HCT116 (cell line): ENCODE measurements at regions not wholly inside any gene's neighbourhood (a gene's known extent, or its start where the extent isn't known, plus 50 kb on each side); places are given as distances from the start of the nearest gene placed in this dataset.

Experiments used
- ATAC-seq: fragments of 200-7000 bp; cut with Tn5 transposase; 2 replicates; pipeline ENCODE4 v1.9.1; 2020; ENCODE audit warnings: mild to moderate bottlenecking, moderate library complexity
- BruUV-seq: library from RNA; stranded (reverse); fragments of 400-500 nt; replicated peaks from 2 replicates; lab custom pipeline; 2021; lab: Mats Ljungman, UMichigan
- CTCF ChIA-PET: fragments of 300-600 bp; sonication (Branson Sonifier 250); formaldehyde crosslinking; loops from one replicate; lab custom pipeline; 2021; ENCODE audit warnings: antibody characterized with exemption; lab: Charles Lee
- POLR2A ChIA-PET: fragments of 300-600, 350-600 bp; sonication (Branson Sonifier 250); formaldehyde crosslinking; loops from one replicate; lab custom pipeline; 2021; ENCODE audit warnings: antibody characterized with exemption; lab: Charles Lee
- RAD21 ChIA-PET, 2 experiments: fragments of 300-600 bp; sonication (Branson Sonifier 250); formaldehyde crosslinking; loops; one replicate each; lab custom pipeline; 2023; ENCODE audit warnings: low total read pairs in 2 of 2; ENCODE audit not compliant: uncharacterized antibody in 2 of 2, unreplicated experiment in 2 of 2, low non-redundant PET in 1 of 2; lab: Charles Lee
- DNase-seq: peaks from one replicate; pipeline ENCODE4 v3.0.0-alpha.2; 2010; ENCODE audit warnings: low read depth, low spot score
- H2AFZ ChIP-seq: fragments of 200-600 bp; shearing (Covaris generic), sonication (generic); 2 replicates; pipeline ENCODE4 v1.6.1; 2017; ENCODE audit warnings: low read depth, mixed run types, mixed read lengths, antibody characterized with exemption, low read length; ENCODE audit not compliant: poor library complexity, severe bottlenecking
- H3K27ac ChIP-seq: 2 replicates; pipeline ENCODE4 v1.5.1; 2012; ENCODE audit warnings: low read depth, low read length
- H3K27me3 ChIP-seq: fragments of 200-600 bp; sonication (generic); 2 replicates; pipeline ENCODE4 v1.6.1; 2016; ENCODE audit warnings: mixed run types, low read length, mixed read lengths; ENCODE audit not compliant: insufficient read depth
- H3K36me3 ChIP-seq, 2 experiments: fragments of 200-500 bp in 1 of 2; fragments of 200-600 bp in 1 of 2; sonication (Bioruptor generic) in 1 of 2; sonication (generic) in 1 of 2; 2 replicates each; pipeline versions ENCODE4 v1.5.1 to v1.6.1; 2014 to 2016; ENCODE audit warnings: low read length in 2 of 2, inconsistent platforms in 1 of 2, mixed read lengths in 1 of 2, mixed run types in 1 of 2; ENCODE audit not compliant: insufficient read depth in 2 of 2, control insufficient read depth in 1 of 2
- H3K4me1 ChIP-seq, 2 experiments: fragments of 200-600 bp in 1 of 2; sonication (generic) in 1 of 2; 2 replicates each; pipeline versions ENCODE4 v1.5.1 to v1.6.1; 2012 to 2017; ENCODE audit warnings: low read length in 2 of 2, inconsistent platforms in 1 of 2, mild to moderate bottlenecking in 1 of 2, mixed read lengths in 1 of 2, mixed run types in 1 of 2, moderate library complexity in 1 of 2; ENCODE audit not compliant: insufficient read depth in 2 of 2, control insufficient read depth in 1 of 2
- H3K4me2 ChIP-seq: fragments of 200-600 bp; sonication (generic); 2 replicates; pipeline ENCODE4 v1.6.1; 2017; ENCODE audit warnings: mixed run types, low read length, mixed read lengths
- H3K4me3 ChIP-seq, 2 experiments: fragments of 200-600 bp in 1 of 2; sonication (generic) in 1 of 2; replicated peaks in 1 of 2; 2 replicates each; pipeline ENCODE4 v1.5.1; 2011 to 2016; ENCODE audit warnings: low read length in 2 of 2, control low read depth in 1 of 2, low read depth in 1 of 2, mild to moderate bottlenecking in 1 of 2, mixed read lengths in 1 of 2, mixed run types in 1 of 2
- H3K79me2 ChIP-seq: fragments of 200-600 bp; sonication (generic); 2 replicates; pipeline ENCODE4 v1.6.1; 2017; ENCODE audit warnings: mild to moderate bottlenecking, mixed run types, low read length, moderate library complexity, mixed read lengths; ENCODE audit not compliant: insufficient read depth
- H3K9ac ChIP-seq: fragments of 200-600 bp; sonication (generic); 2 replicates; pipeline ENCODE4 v1.6.1; 2016; ENCODE audit warnings: low read length, mixed read lengths
- H3K9me2 ChIP-seq: fragments of 200-600 bp; sonication (generic), shearing (Covaris generic); 2 replicates; pipeline ENCODE4 v1.6.1; 2017; ENCODE audit warnings: mixed run types, mild to moderate bottlenecking, moderate library complexity; ENCODE audit not compliant: insufficient read depth
- H3K9me3 ChIP-seq, 2 experiments: fragments of 200-500 bp in 1 of 2; fragments of 200-600 bp in 1 of 2; sonication (Bioruptor generic) in 1 of 2; sonication (generic) in 1 of 2; 2 replicates each; pipeline ENCODE4 v1.6.1; 2014 to 2017; ENCODE audit warnings: low read length in 2 of 2, mixed read lengths in 2 of 2, inconsistent platforms in 1 of 2, low read depth in 1 of 2, mild to moderate bottlenecking in 1 of 2, mixed run types in 1 of 2, moderate library complexity in 1 of 2; ENCODE audit not compliant: control insufficient read depth in 1 of 2, insufficient read depth in 1 of 2
- H4K20me1 ChIP-seq: fragments of 200-600 bp; sonication (generic), shearing (Covaris generic); 2 replicates; pipeline ENCODE4 v1.6.1; 2017; ENCODE audit warnings: mixed run types, mild to moderate bottlenecking, moderate library complexity; ENCODE audit not compliant: insufficient read depth
- ELF1 ChIP-seq: IDR thresholded peaks from 2 replicates; pipeline ENCODE4 v1.6.1; 2012; ENCODE audit warnings: low read depth, borderline replicate concordance
- JUND ChIP-seq: IDR thresholded peaks from 2 replicates; pipeline ENCODE4 v1.6.1; 2012
- SIN3A ChIP-seq: IDR thresholded peaks from 2 replicates; pipeline ENCODE4 v1.6.1; 2012; ENCODE audit warnings: low read depth
- ZFX ChIP-seq: fragments of 450-650 bp; IDR thresholded peaks from 2 replicates; pipeline ENCODE4 v1.6.1; 2017
- intact Hi-C: fragments of 100-400 bp; cut with micrococcal nuclease; formaldehyde crosslinking; loops from 2 replicates; pipeline ENCODE4 v1.10.0; 2022
- TF ChIP-seq, protein P1 (sequence below), 3 experiments: fragments of 200-600 bp in 1 of 3; sonication (generic) in 1 of 3; IDR thresholded peaks in 2 of 3; conservative IDR thresholded peaks in 1 of 3; 2 replicates each; pipeline ENCODE4 v1.5.1; 2012 to 2017; ENCODE audit warnings: low read depth in 2 of 3, low read length in 2 of 3, antibody characterized with exemption in 1 of 3, borderline replicate concordance in 1 of 3, control low read depth in 1 of 3, mild to moderate bottlenecking in 1 of 3, mixed read lengths in 1 of 3, mixed run types in 1 of 3, moderate library complexity in 1 of 3; ENCODE audit not compliant: insufficient read depth in 1 of 3

DNA sequence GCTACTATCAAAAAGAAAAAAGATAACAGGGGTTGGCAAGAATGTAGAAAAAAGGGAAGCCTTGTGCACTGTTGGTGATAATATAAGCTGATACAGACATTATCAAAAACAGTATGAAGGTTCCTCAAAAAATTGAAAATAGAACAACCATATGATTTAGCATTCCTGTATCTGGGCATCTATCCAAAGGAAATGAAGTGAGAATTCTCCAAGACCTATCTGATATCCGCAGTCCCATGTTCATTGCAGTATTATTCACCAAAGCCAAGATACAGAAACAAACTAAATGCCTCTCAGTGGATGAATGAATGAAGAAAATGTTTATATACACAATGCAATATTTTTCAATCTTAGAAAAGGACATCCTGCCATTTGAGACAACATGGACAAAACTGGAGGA, 1943.3 kb downstream of the MAT2B start:
- BruUV-seq: no TSS peak
- peaks cover 3 to 6% of the 10 kb centered on the region in 2 experiments; a peak in 2 of 4 replicates for H3K9me3 ChIP-seq

DNA sequence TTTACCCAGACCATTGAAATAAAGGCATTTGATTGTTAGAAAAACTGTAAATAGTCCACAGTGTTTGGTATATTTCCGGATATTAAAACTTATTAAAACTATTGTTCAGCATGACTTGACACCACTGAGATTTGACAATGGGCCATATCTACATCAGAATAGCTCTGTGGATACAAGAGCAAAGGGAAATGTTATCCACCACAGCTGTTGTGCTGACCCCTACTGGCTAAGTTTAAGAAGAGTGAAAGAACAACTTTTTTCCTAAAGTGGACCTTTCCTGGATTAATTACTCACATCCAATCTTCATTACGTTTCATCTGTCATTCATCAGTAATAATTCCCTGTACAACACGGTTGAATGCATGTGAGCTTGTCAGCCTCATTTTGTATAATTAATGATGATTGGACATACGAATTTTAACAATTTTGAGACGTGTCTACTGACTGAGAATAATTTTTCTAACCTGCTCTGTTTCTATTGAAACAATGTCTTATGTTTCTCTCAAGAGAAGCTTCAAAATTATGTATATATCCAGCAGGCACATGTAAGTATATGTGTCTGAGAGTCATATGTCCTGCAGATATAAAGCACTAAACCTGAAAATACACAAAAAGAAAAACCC, 1952.6 kb downstream of the MAT2B start:
- TF ChIP-seq, protein P1, sequence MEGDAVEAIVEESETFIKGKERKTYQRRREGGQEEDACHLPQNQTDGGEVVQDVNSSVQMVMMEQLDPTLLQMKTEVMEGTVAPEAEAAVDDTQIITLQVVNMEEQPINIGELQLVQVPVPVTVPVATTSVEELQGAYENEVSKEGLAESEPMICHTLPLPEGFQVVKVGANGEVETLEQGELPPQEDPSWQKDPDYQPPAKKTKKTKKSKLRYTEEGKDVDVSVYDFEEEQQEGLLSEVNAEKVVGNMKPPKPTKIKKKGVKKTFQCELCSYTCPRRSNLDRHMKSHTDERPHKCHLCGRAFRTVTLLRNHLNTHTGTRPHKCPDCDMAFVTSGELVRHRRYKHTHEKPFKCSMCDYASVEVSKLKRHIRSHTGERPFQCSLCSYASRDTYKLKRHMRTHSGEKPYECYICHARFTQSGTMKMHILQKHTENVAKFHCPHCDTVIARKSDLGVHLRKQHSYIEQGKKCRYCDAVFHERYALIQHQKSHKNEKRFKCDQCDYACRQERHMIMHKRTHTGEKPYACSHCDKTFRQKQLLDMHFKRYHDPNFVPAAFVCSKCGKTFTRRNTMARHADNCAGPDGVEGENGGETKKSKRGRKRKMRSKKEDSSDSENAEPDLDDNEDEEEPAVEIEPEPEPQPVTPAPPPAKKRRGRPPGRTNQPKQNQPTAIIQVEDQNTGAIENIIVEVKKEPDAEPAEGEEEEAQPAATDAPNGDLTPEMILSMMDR (IDR thresholded peaks at IDR 0.05 in 2 of 3, conservative IDR thresholded peaks at IDR 0.05 in 1 of 3; ENCODE audit: borderline replicate concordance in 1 of 3, insufficient read depth in 1 of 3, low read depth in 2 of 3, low read length in 2 of 3): peak in 1 of 3 experiments; percentile 14; a peak in 2 of 6 replicates
- no peak for TF ChIP-seq SIN3A
- Histone ChIP-seq H3K36me3 (no peaks in the 10 kb centered on the region), H3K4me2 (no peak overlapping the region), H2AFZ (no peak overlapping the region), H4K20me1 (no peaks in the 10 kb centered on the region), H3K9me3 (peaks cover 3 to 4% of the 10 kb centered on the region in 2 experiments; a peak in 3 of 4 replicates), H3K79me2 (no peaks in the 10 kb centered on the region), H3K9me2 (no peaks in the 10 kb centered on the region), H3K4me3 (no peak overlapping the region), H3K4me1 (no peaks in the 10 kb centered on the region), H3K27me3 (no peaks in the 10 kb centered on the region), H3K27ac (no peak overlapping the region), H3K9ac (no peak overlapping the region)
- intact Hi-C loops: no loop called here
- CTCF ChIA-PET: no interaction called here
- no peak for DNase-seq
- no TSS peak for BruUV-seq
- POLR2A ChIA-PET: no interaction called here
- no peak for ATAC-seq
- RAD21 ChIA-PET: no interaction called here

More for the DNA sequence above, 1943.3 kb downstream of the MAT2B start:
- no peaks in the 10 kb centered on the region for H3K79me2 ChIP-seq
- DNase-seq: no peak
- POLR2A ChIA-PET: no interaction called here
- no peak for ATAC-seq
- H3K4me2 ChIP-seq: no peak overlapping the region
- no peak for TF ChIP-seq ZFX
- TF ChIP-seq ELF1: no peak
- TF ChIP-seq JUND: no peak
- no peaks in the 10 kb centered on the region for H4K20me1 ChIP-seq
- intact Hi-C loops: no loop called here
- no peak overlapping the region for H3K9ac ChIP-seq
- no peaks in the 10 kb centered on the region for H3K4me1 ChIP-seq
- H2AFZ ChIP-seq: no peak overlapping the region
- H3K9me2 ChIP-seq: no peaks in the 10 kb centered on the region
- no peaks in the 10 kb centered on the region for H3K36me3 ChIP-seq
- no peaks in the 10 kb centered on the region for H3K27me3 ChIP-seq
- RAD21 ChIA-PET: no interaction called here
- H3K4me3 ChIP-seq: no peak overlapping the region
- CTCF ChIA-PET: no interaction called here
- H3K27ac ChIP-seq: no peak overlapping the region
